MM.1S (cell line): ENCODE measurements at regions not wholly inside any gene's neighbourhood (a gene's known extent, or its start where the extent isn't known, plus 50 kb on each side); places are given as distances from the start of the nearest gene placed in this dataset.

Source experiments
- DNase-seq: peaks from one replicate; pipeline ENCODE4 v3.0.0-alpha.2; 2015
- H2AFZ ChIP-seq: fragments of 300-600 bp; sonication (generic); 2 replicates; pipeline ENCODE4 v1.6.0; 2016; ENCODE audit warnings: antibody characterized with exemption, low read length
- H3F3A ChIP-seq: fragments of 300-600 bp; sonication (generic); 2 replicates; pipeline ENCODE4 v1.6.1; 2016; ENCODE audit warnings: mild to moderate bottlenecking, antibody characterized with exemption, low read length, moderate library complexity, mixed read lengths; ENCODE audit not compliant: insufficient read depth
- H3K27ac ChIP-seq: fragments of 300-600 bp; sonication (generic); 2 replicates; pipeline ENCODE4 v1.5.1; 2016; ENCODE audit warnings: mild to moderate bottlenecking, low read length
- H3K27me3 ChIP-seq: fragments of 300-600 bp; sonication (generic); replicated peaks from 2 replicates; pipeline ENCODE4 v1.6.0; 2016; ENCODE audit warnings: low read length; ENCODE audit not compliant: insufficient read depth
- H3K36me3 ChIP-seq: fragments of 300-600 bp; sonication (generic); replicated peaks from 2 replicates; pipeline ENCODE4 v1.6.1; 2016; ENCODE audit warnings: mild to moderate bottlenecking, low read length, mixed read lengths; ENCODE audit not compliant: insufficient read depth
- H3K4me1 ChIP-seq: fragments of 300-600 bp; sonication (generic); 2 replicates; pipeline ENCODE4 v1.6.1; 2016; ENCODE audit warnings: low read length, mixed read lengths
- H3K4me2 ChIP-seq: fragments of 300-600 bp; sonication (generic); 2 replicates; pipeline ENCODE4 v1.6.0; 2016; ENCODE audit warnings: low read depth, low read length
- H3K4me3 ChIP-seq: fragments of 300-600 bp; sonication (generic); 2 replicates; pipeline ENCODE4 v1.5.1; 2016; ENCODE audit warnings: low read length, mixed read lengths
- H3K79me2 ChIP-seq: fragments of 300-600 bp; sonication (generic); 2 replicates; pipeline ENCODE4 v1.6.1; 2016; ENCODE audit warnings: mixed run types, low read length, mixed read lengths
- H3K9ac ChIP-seq: fragments of 300-600 bp; sonication (generic); 2 replicates; pipeline ENCODE4 v1.6.1; 2016; ENCODE audit warnings: low read length, mixed read lengths
- H3K9me2 ChIP-seq: fragments of 300-600 bp; sonication (generic); replicated peaks from 2 replicates; pipeline ENCODE4 v1.6.1; 2016; ENCODE audit warnings: mild to moderate bottlenecking, low read length, mixed read lengths; ENCODE audit not compliant: insufficient read depth
- H3K9me3 ChIP-seq: fragments of 300-600 bp; sonication (generic); replicated peaks from 2 replicates; pipeline ENCODE4 v1.6.1; 2016; ENCODE audit warnings: mild to moderate bottlenecking, low read length, mixed read lengths; ENCODE audit not compliant: insufficient read depth
- H4K20me1 ChIP-seq: fragments of 300-600 bp; sonication (generic); 2 replicates; pipeline ENCODE4 v1.6.1; 2016; ENCODE audit warnings: mild to moderate bottlenecking, low read length, moderate library complexity, mixed read lengths; ENCODE audit not compliant: insufficient read depth
- CTCF ChIP-seq: fragments of 300-600 bp; sonication (generic); IDR thresholded peaks from 2 replicates; pipeline ENCODE4 v1.5.1; 2016; ENCODE audit warnings: antibody characterized with exemption, low read length, mixed read lengths
- EZH2 ChIP-seq: fragments of 300-600 bp; sonication (generic); optimal IDR thresholded peaks from 2 replicates; pipeline ENCODE3; 2017; ENCODE audit warnings: low read depth, mild to moderate bottlenecking, antibody characterized with exemption, low read length, mixed read lengths
- EZH2phosphoT487 ChIP-seq: fragments of 300-600 bp; sonication (generic); IDR thresholded peaks from 2 replicates; pipeline ENCODE4 v1.6.1; 2018; ENCODE audit warnings: antibody characterized with exemption, low read length

- Histone ChIP-seq H3K36me3 (no peaks in the 10 kb centered on the region), H3K79me2 (no peaks in the 10 kb centered on the region), H4K20me1 (no peaks in the 10 kb centered on the region), H3K27ac (no peak overlapping the region), H3K9ac (no peak overlapping the region), H3K9me3 (no peaks in the 10 kb centered on the region), H3F3A (no peaks in the 10 kb centered on the region), H3K4me3 (no peak overlapping the region), H3K4me1 (no peaks in the 10 kb centered on the region), H3K4me2 (no peak overlapping the region), H3K27me3 (no peaks in the 10 kb centered on the region), H3K9me2 (no peaks in the 10 kb centered on the region), H2AFZ (no peak overlapping the region)
- DNase-seq = peak; percentile 27
- TF ChIP-seq EZH2 (no peak), EZH2phosphoT487 (no peak), CTCF (no peak)
These were observed 111.4 kb downstream of the DACT1 start for GRCh38 chr14:58749066-58749669.

DNA sequence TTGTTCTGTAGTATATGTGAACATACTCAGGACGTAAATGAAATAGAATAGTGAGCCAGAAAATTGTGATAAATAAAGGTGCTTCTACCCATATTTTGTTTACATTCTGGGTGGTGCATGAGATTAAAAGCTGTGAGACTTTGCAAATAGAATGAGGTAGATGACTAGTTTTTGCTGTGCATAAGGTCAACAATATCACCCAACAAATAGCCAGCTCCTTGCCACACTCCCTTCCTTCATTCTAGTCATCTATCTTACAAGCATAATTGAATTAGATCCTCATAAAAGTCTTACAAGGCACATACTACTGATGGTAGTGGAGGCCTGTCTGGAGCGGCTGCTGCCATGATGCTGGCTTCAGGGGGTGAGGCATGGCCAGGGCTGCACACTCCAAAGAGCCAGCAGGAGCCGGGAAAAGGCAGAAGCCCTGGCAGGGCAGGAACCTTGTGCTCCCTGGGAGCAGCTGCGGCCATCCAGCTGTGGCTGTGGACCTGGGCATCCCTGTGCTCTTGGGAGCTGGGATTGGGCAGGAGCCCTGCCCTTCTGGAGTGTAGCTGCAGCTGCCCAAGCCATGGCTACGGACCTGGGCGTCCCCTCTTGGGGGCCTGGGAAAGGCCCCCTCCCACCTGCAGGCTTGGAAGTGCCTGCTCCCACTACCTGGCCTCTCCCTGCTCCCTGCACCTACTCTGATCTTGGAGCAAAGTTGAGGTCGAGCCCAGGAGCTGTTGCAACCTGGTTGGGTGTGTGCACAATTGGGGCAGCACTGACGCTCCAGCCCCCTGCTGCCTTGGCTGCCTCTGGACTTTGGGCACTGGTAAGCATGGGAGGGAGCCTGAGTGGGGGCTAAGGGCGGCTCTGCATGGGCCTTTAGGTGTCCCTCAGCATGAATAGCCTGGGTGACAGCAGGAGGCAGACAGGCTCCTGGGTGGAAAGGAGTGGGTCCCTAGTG, 112.8 kb downstream of the DACT1 start:
- DNase-seq = no peak
- H3K36me3 ChIP-seq = no peaks in the 10 kb centered on the region
- no peaks in the 10 kb centered on the region for H3K27me3 ChIP-seq
- H3K27ac ChIP-seq = no peak overlapping the region
- H3K4me3 ChIP-seq = no peak overlapping the region
- H3K9me3 ChIP-seq = no peaks in the 10 kb centered on the region
- H3K4me1 ChIP-seq = no peaks in the 10 kb centered on the region
- no peak overlapping the region for H2AFZ ChIP-seq
- no peak overlapping the region for H3K9ac ChIP-seq
- H3K79me2 ChIP-seq = no peaks in the 10 kb centered on the region
- H4K20me1 ChIP-seq = no peaks in the 10 kb centered on the region
- H3K9me2 ChIP-seq = no peaks in the 10 kb centered on the region
- no peak for TF ChIP-seq CTCF
- TF ChIP-seq EZH2 = no peak
- no peak for TF ChIP-seq EZH2phosphoT487
- H3F3A ChIP-seq = no peaks in the 10 kb centered on the region
- no peak overlapping the region for H3K4me2 ChIP-seq

GRCh38 chr14:58751788-58752187, 114.0 kb downstream of the DACT1 start:
- Histone ChIP-seq H3K9ac (no peak overlapping the region), H3K4me3 (no peak overlapping the region), H4K20me1 (no peaks in the 10 kb centered on the region), H3K27me3 (no peaks in the 10 kb centered on the region), H3K4me1 (no peaks in the 10 kb centered on the region), H3K4me2 (no peak overlapping the region), H3K9me3 (no peaks in the 10 kb centered on the region), H2AFZ (no peak overlapping the region), H3K79me2 (no peaks in the 10 kb centered on the region), H3K9me2 (no peaks in the 10 kb centered on the region), H3K27ac (no peak overlapping the region), H3F3A (no peaks in the 10 kb centered on the region), H3K36me3 (no peaks in the 10 kb centered on the region)
- no peak for DNase-seq
- TF ChIP-seq EZH2 (no peak), EZH2phosphoT487 (no peak), CTCF (no peak)
